K562 (cell line): ENCODE measurements at regions not wholly inside any gene's neighbourhood (a gene's known extent, or its start where the extent isn't known, plus 50 kb on each side); places are given as distances from the start of the nearest gene placed in this dataset.

Experiments
- AFF1 ChIP-seq, 2 experiments: fragments of 450-650 bp; IDR thresholded peaks; 2 replicates each; pipeline ENCODE4 v1.6.1; 2018; ENCODE audit warnings: mild to moderate bottlenecking in 2 of 2, low read depth in 1 of 2; ENCODE audit not compliant: partially characterized antibody in 2 of 2
- ARID3A ChIP-seq: IDR thresholded peaks from 2 replicates; pipeline ENCODE4 v1.6.1; 2012; ENCODE audit warnings: low read depth, low read length, improper control_type of control experiment, borderline replicate concordance
- BHLHE40 ChIP-seq: IDR thresholded peaks from 2 replicates; pipeline ENCODE4 v1.6.1; 2011; ENCODE audit warnings: low read length, improper control_type of control experiment
- BRD4 ChIP-seq: fragments of 200-600 bp; sonication (generic); IDR thresholded peaks from 2 replicates; pipeline ENCODE4 v1.6.1; 2017; ENCODE audit warnings: inconsistent platforms
- DIDO1 ChIP-seq: fragments of 450-650 bp; IDR thresholded peaks from 2 replicates; pipeline ENCODE4 v1.6.1; 2016; ENCODE audit warnings: low read depth, missing biosample characterization, missing genetic modification characterization
- FOXJ2 ChIP-seq: fragments of 200-800 bp; sonication (Bioruptor generic); IDR thresholded peaks from 2 replicates; pipeline ENCODE4 v1.6.1; 2016; ENCODE audit warnings: missing genetic modification characterization, missing compliant biosample characterization
- FOXK1 ChIP-seq: sonication (generic); formaldehyde crosslinking; IDR thresholded peaks from 2 replicates; pipeline ENCODE4 v1.8.0; 2022; ENCODE audit warnings: missing genetic modification reagents, mild to moderate bottlenecking, borderline replicate concordance
- GATAD2B ChIP-seq: fragments of 450-650 bp; IDR thresholded peaks from 2 replicates; pipeline ENCODE4 v1.6.1; 2017; ENCODE audit warnings: mild to moderate bottlenecking, borderline replicate concordance
- ID3 ChIP-seq, 2 experiments: fragments of 250-450 bp in 1 of 2; fragments of 450-650 bp in 1 of 2; sonication (Bioruptor Pico) in 1 of 2; IDR thresholded peaks; 2 replicates each; pipeline versions ENCODE4 v1.6.1 to v1.8.0; 2016 to 2021; ENCODE audit warnings: mild to moderate bottlenecking in 2 of 2, moderate library complexity in 2 of 2, missing compliant biosample characterization in 1 of 2, missing genetic modification characterization in 1 of 2
- KDM5B ChIP-seq: fragments of 200-600 bp; sonication (generic); IDR thresholded peaks from 2 replicates; pipeline ENCODE4 v1.6.1; 2012; ENCODE audit warnings: low read depth, mild to moderate bottlenecking, moderate library complexity, low read length, control low read depth, inconsistent platforms; ENCODE audit not compliant: insufficient replicate concordance
- PCBP2 ChIP-seq: fragments of 200-400 bp; formaldehyde crosslinking; IDR thresholded peaks from 2 replicates; pipeline ENCODE4 v1.6.1; 2018; ENCODE audit warnings: low read length, low read depth, mild to moderate bottlenecking, moderate library complexity; ENCODE audit not compliant: poor library complexity, severe bottlenecking
- PREB ChIP-seq: sonication (generic); formaldehyde crosslinking; IDR thresholded peaks from 2 replicates; pipeline ENCODE4 v1.8.1; 2023; ENCODE audit warnings: mild to moderate bottlenecking, missing genetic modification reagents
- STAG1 ChIP-seq: sonication (generic); formaldehyde crosslinking; IDR thresholded peaks from 2 replicates; pipeline ENCODE4 v1.5.0; 2020; ENCODE audit warnings: missing genetic modification reagents, borderline replicate concordance
- ZNF23 ChIP-seq: fragments of 250-450 bp; sonication (Bioruptor Pico); IDR thresholded peaks from 2 replicates; pipeline ENCODE4 v1.4.0; 2020; ENCODE audit warnings: mild to moderate bottlenecking
- ZNF764 ChIP-seq: fragments of 250-450 bp; sonication (Bioruptor Pico); IDR thresholded peaks from 2 replicates; pipeline ENCODE4 v1.4.0; 2020; ENCODE audit warnings: low read depth, mild to moderate bottlenecking, moderate library complexity
- ZNF830 ChIP-seq: fragments of 250-450 bp; sonication (Bioruptor Pico); IDR thresholded peaks from 2 replicates; pipeline ENCODE4 v1.5.0; 2021; ENCODE audit warnings: mild to moderate bottlenecking
- TF ChIP-seq, protein P1 (sequence below): fragments of 450-650 bp; formaldehyde crosslinking; IDR thresholded peaks from 2 replicates; pipeline ENCODE4 v1.4.0; 2020; ENCODE audit warnings: mild to moderate bottlenecking
- TF ChIP-seq, protein P2 (sequence below): fragments of 450-650 bp; formaldehyde crosslinking; conservative IDR thresholded peaks from 2 replicates; pipeline ENCODE4 v1.4.0; 2022; ENCODE audit warnings: mild to moderate bottlenecking, missing genetic modification characterization

DNA sequence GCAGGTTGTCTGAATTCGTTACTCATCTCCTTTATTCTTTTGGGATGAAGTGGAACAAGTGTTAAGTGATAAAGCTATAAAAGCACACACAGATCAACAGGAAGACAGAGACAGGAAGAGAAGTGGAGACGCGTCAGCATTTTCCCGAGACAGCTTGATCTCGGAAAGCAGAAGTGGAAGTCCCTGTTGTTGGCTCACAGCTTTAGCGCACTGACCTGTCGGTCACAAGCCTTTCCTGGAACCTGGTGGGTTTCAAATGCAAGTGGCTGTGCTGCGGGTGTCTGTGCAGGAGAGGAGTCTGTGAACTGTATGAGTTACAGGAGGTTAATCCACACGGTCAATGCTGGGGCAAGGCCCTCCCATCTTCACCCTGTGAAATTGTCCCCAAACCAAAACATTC is 116.6 kb upstream of the PELI1 start (continued):
- TF ChIP-seq ARID3A (0 out of 2 replicates have a peak, but pooled peaks have one; percentile 14), STAG1 (no peak), BHLHE40 (no peak), BRD4 (no peak), ZNF830 (CRISPR knock-in tag) (no peak), DIDO1 (tag) (no peak), FOXJ2 (tag) (no peak), ZNF23 (CRISPR knock-in tag) (no peak), ZNF764 (CRISPR knock-in tag) (no peak), ID3 (CRISPR knock-in tag; IDR thresholded peaks at IDR 0.05) (no peak), ID3 (tag; IDR thresholded peaks at IDR 0.05) (no peak), AFF1 (IDR thresholded peaks at IDR 0.05; ENCODE audit: low read depth in 1 of 2, partially characterized antibody in 2 of 2) (peak in 1 of 2 experiments; percentile 21), PCBP2 (no peak), KDM5B (peak; percentile 68), GATAD2B (no peak), FOXK1 (CRISPR knock-in tag) (no peak), PREB (CRISPR knock-in tag) (no peak)
- TF ChIP-seq, protein P1, sequence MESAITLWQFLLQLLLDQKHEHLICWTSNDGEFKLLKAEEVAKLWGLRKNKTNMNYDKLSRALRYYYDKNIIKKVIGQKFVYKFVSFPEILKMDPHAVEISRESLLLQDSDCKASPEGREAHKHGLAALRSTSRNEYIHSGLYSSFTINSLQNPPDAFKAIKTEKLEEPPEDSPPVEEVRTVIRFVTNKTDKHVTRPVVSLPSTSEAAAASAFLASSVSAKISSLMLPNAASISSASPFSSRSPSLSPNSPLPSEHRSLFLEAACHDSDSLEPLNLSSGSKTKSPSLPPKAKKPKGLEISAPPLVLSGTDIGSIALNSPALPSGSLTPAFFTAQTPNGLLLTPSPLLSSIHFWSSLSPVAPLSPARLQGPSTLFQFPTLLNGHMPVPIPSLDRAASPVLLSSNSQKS (CRISPR knock-in tag), result no peak
- TF ChIP-seq, protein P2, sequence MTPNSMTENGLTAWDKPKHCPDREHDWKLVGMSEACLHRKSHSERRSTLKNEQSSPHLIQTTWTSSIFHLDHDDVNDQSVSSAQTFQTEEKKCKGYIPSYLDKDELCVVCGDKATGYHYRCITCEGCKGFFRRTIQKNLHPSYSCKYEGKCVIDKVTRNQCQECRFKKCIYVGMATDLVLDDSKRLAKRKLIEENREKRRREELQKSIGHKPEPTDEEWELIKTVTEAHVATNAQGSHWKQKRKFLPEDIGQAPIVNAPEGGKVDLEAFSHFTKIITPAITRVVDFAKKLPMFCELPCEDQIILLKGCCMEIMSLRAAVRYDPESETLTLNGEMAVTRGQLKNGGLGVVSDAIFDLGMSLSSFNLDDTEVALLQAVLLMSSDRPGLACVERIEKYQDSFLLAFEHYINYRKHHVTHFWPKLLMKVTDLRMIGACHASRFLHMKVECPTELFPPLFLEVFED (CRISPR knock-in tag), result no peak
